Natural killer cell (primary cell): ENCODE measurements at regions not wholly inside any gene's neighbourhood (a gene's known extent, or its start where the extent isn't known, plus 50 kb on each side); places are given as distances from the start of the nearest gene placed in this dataset.

Source experiments
- ATAC-seq, 3 donors: fragments of 150-1000 bp in 2 of 3; fragments of 200-7000 bp in 1 of 3; cut with Tn5 transposase; 1 replicate in 1 of 3; 2 replicates in 2 of 3; pipeline ENCODE4 v1.10.0; 2021; ENCODE audit warnings: mild to moderate bottlenecking in 2 of 3, moderate library complexity in 2 of 3
- DNase-seq, 2 donors: peaks; one replicate each; pipeline versions ENCODE4 v3.0.0 to v3.0.0-alpha.2; 2013 to 2021; ENCODE audit warnings: mixed read lengths in 1 of 2
- H3K27ac ChIP-seq: one replicate; pipeline ENCODE4 v1.5.1; 2013; ENCODE audit warnings: mild to moderate bottlenecking, low read length
- H3K27me3 ChIP-seq: one replicate; pipeline ENCODE4 v1.6.1; 2013; ENCODE audit warnings: low read length; ENCODE audit not compliant: control insufficient read depth, insufficient read depth
- H3K36me3 ChIP-seq: one replicate; pipeline ENCODE4 v1.6.1; 2013; ENCODE audit warnings: low read length; ENCODE audit not compliant: control insufficient read depth, insufficient read depth
- H3K4me1 ChIP-seq: one replicate; pipeline ENCODE4 v1.6.1; 2013; ENCODE audit warnings: low read length; ENCODE audit not compliant: control insufficient read depth, insufficient read depth
- H3K4me3 ChIP-seq: one replicate; pipeline ENCODE4 v1.5.1; 2013; ENCODE audit warnings: low read length
- H3K9me3 ChIP-seq: one replicate; pipeline ENCODE4 v1.6.1; 2013; ENCODE audit warnings: low read length; ENCODE audit not compliant: control insufficient read depth, insufficient read depth
- H3K27ac Mint-ChIP-seq, 2 donors: one replicate each; pipeline ENCODE4 v1.8.0; 2022; ENCODE audit warnings: mild to moderate bottlenecking in 2 of 2, mixed read lengths in 2 of 2, moderate library complexity in 1 of 2
- H3K27me3 Mint-ChIP-seq, 2 donors: one replicate each; pipeline ENCODE4 v1.8.0; 2022; ENCODE audit warnings: low read depth in 2 of 2, mixed read lengths in 2 of 2
- H3K36me3 Mint-ChIP-seq: one replicate; pipeline ENCODE4 v1.8.0; 2022; ENCODE audit warnings: mixed read lengths
- H3K4me1 Mint-ChIP-seq, 2 donors: one replicate each; pipeline ENCODE4 v1.8.0; 2022; ENCODE audit warnings: mixed read lengths in 2 of 2
- H3K4me3 Mint-ChIP-seq: one replicate; pipeline ENCODE4 v1.8.0; 2022; ENCODE audit warnings: mild to moderate bottlenecking, moderate library complexity, mixed read lengths
- H3K9me3 Mint-ChIP-seq, 2 donors: one replicate each; pipeline ENCODE4 v1.8.0; 2022; ENCODE audit warnings: mixed read lengths in 2 of 2
- WGBS: methylation state at CpG from one replicate; pipeline ENCODE4 v1.1.7; 2013; ENCODE audit warnings: missing lambda C conversion rate; ENCODE audit not compliant: insufficient coverage; 5-methylcytosine and 5-hydroxymethylcytosine counted together
- intact Hi-C: fragments of 100-400 bp; cut with micrococcal nuclease; formaldehyde crosslinking; loops from one replicate; pipeline ENCODE4 v1.14.2; 2022
- TF ChIP-seq, protein P1 (sequence below): fragments of 200-600 bp; IDR thresholded peaks from one replicate; pipeline ENCODE4 v1.8.0; 2022; ENCODE audit warnings: antibody characterized with exemption

DNA sequence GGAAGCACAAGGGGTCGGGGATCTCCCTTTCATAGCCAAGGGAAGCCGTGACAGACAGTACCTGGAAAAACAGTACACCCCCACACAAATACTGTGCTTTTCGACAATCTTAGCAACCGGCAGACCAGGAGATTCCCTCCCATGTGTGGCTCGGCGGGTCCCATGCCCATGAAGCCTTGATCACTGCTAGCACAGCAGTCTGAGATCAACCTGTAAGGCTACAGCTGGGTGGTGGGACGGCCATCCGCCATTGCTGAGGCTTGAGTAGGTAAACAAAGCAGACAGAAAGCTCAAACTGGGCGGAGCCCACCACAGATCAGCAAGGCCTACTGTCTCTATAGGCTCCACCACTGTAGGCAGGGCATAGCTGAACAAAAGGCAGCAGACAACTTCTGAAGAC, 180.2 kb upstream of the SOX6 start:
- no peak for ATAC-seq
- Histone ChIP-seq H3K27me3 (no peaks in the 10 kb centered on the region), H3K4me3 (no peak overlapping the region), H3K4me1 (no peaks in the 10 kb centered on the region), H3K27ac (no peak overlapping the region), H3K36me3 (no peaks in the 10 kb centered on the region), H3K9me3 (no peaks in the 10 kb centered on the region)
- no peaks in the 10 kb centered on the region for H3K27me3 Mint-ChIP-seq
- H3K36me3 Mint-ChIP-seq, result no peaks in the 10 kb centered on the region
- H3K9me3 Mint-ChIP-seq, result peaks cover 5 to 7% of the 10 kb centered on the region in 2 donors
- TF ChIP-seq, protein P1, sequence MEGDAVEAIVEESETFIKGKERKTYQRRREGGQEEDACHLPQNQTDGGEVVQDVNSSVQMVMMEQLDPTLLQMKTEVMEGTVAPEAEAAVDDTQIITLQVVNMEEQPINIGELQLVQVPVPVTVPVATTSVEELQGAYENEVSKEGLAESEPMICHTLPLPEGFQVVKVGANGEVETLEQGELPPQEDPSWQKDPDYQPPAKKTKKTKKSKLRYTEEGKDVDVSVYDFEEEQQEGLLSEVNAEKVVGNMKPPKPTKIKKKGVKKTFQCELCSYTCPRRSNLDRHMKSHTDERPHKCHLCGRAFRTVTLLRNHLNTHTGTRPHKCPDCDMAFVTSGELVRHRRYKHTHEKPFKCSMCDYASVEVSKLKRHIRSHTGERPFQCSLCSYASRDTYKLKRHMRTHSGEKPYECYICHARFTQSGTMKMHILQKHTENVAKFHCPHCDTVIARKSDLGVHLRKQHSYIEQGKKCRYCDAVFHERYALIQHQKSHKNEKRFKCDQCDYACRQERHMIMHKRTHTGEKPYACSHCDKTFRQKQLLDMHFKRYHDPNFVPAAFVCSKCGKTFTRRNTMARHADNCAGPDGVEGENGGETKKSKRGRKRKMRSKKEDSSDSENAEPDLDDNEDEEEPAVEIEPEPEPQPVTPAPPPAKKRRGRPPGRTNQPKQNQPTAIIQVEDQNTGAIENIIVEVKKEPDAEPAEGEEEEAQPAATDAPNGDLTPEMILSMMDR, result no peak
- DNase-seq, result no peak
- no peaks in the 10 kb centered on the region for H3K4me1 Mint-ChIP-seq
- H3K4me3 Mint-ChIP-seq, result no peak overlapping the region
- H3K27ac Mint-ChIP-seq, result no peak overlapping the region
- 89% methylated on average over 9 of the region's 9 CpGs for WGBS
- intact Hi-C loops, result no loop called here

DNA sequence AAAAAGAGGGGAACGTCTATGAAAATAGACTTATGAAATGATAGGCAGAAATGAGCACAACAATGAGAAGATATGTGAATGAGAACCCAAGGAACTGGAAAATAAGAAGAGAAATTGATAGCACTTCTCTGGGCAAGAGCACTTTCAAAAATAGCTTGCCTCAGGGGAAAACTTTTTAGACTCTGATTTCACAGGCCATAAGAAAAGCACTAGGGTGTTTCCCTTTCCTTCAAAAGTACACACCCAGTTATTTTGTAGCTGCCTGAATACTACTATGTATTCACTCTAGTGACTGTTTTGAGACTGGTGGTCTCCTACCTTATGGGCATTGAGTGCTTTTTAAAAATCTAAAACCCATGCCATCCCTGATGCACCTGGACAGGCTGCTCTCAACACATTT, 172.3 kb upstream of the SOX6 start:
- no peak overlapping the region for H3K4me3 ChIP-seq
- no peaks in the 10 kb centered on the region for H3K4me1 ChIP-seq
- no peaks in the 10 kb centered on the region for H3K4me1 Mint-ChIP-seq
- no peaks in the 10 kb centered on the region for H3K27me3 ChIP-seq
- TF ChIP-seq, protein P1, result no peak
- H3K4me3 Mint-ChIP-seq, result no peak overlapping the region
- no peaks in the 10 kb centered on the region for H3K36me3 Mint-ChIP-seq
- no peaks in the 10 kb centered on the region for H3K9me3 Mint-ChIP-seq
- H3K27me3 Mint-ChIP-seq, result no peaks in the 10 kb centered on the region
- no peak overlapping the region for H3K27ac Mint-ChIP-seq
- ATAC-seq, result no peak
- H3K27ac ChIP-seq, result no peak overlapping the region
- intact Hi-C loops, result no loop called here
- WGBS, result 61% methylated on average over 1 of the region's 1 CpG
- H3K9me3 ChIP-seq, result no peaks in the 10 kb centered on the region
- no peak for DNase-seq
- H3K36me3 ChIP-seq, result no peaks in the 10 kb centered on the region

DNA sequence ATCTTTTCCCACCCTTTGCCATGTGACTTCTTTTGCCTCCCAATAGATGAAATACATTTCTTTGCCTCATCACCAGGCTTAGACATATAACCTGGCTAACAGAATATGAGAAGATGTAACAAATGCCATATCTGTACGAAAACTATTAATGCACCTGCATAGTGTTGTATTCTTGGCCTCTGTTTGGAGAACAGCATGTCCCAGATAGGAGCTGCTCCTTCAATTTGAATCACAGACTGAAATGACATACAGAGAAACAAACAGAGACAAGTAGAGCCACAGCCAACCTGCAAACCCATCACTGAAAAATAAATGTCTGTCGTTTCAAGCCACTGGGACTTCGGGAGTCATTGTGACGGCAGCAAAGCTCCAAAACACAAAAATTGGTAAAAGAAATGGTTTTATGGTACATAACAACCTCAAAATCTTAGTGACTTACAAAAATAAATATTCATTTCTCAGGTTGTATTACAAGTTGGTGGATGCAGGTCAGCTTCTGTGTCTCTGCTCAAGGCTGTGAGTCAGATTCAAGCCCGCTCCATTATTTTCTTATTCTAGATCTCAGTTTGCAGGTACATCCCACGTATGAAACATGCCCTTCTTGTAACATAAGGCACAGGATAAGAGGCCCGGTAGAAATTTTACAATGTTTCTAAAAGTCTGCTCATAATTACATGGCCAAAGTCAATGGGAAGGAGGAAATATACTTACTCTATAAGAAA, 171.3 kb upstream of the SOX6 start:
- H3K27me3 Mint-ChIP-seq, result no peaks in the 10 kb centered on the region

More for the DNA sequence above, 171.3 kb upstream of the SOX6 start:
- Mint-ChIP-seq H3K4me3 (no peak overlapping the region), H3K36me3 (no peaks in the 10 kb centered on the region), H3K9me3 (no peaks in the 10 kb centered on the region), H3K4me1 (no peaks in the 10 kb centered on the region), H3K27ac (no peak overlapping the region)
- Histone ChIP-seq H3K36me3 (no peaks in the 10 kb centered on the region), H3K27ac (no peak overlapping the region), H3K27me3 (no peaks in the 10 kb centered on the region), H3K4me1 (no peaks in the 10 kb centered on the region), H3K4me3 (no peak overlapping the region), H3K9me3 (no peaks in the 10 kb centered on the region)
- no peak for DNase-seq
- intact Hi-C loops, result no loop called here
- TF ChIP-seq, protein P1, result no peak
- ATAC-seq, result no peak
- 86% methylated on average over 6 of the region's 7 CpGs for WGBS
